CD14-positive monocyte (primary cell): ENCODE measurements at regions not wholly inside any gene's neighbourhood (a gene's known extent, or its start where the extent isn't known, plus 50 kb on each side); places are given as distances from the start of the nearest gene placed in this dataset.

ENCODE experiments used
- DNase-seq, 3 donors: peaks; one replicate each; pipeline ENCODE4 v3.0.0-alpha.2; 2011 to 2022
- H2AFZ ChIP-seq: 2 replicates; pipeline ENCODE4 v1.6.0; 2012; ENCODE audit warnings: mild to moderate bottlenecking, low read depth, low read length, inconsistent platforms; ENCODE audit not compliant: insufficient read depth, poor library complexity, severe bottlenecking
- H3K27ac ChIP-seq, 2 donors: 1 replicate in 1 of 2; 2 replicates in 1 of 2; pipeline ENCODE4 v1.5.1; 2012 to 2013; ENCODE audit warnings: low read length in 2 of 2, control low read depth in 1 of 2, inconsistent platforms in 1 of 2, low read depth in 1 of 2, mild to moderate bottlenecking in 1 of 2
- H3K27me3 ChIP-seq, 2 donors: one replicate each; pipeline versions ENCODE4 v1.6.0 to v1.6.1; 2011 to 2013; ENCODE audit warnings: low read length in 2 of 2; ENCODE audit not compliant: control insufficient read depth in 2 of 2, insufficient read depth in 2 of 2
- H3K36me3 ChIP-seq, 2 donors: replicated peaks in 1 of 2; 1 replicate in 1 of 2; 2 replicates in 1 of 2; pipeline versions ENCODE4 v1.5.1 to v1.6.1; 2012 to 2013; ENCODE audit warnings: low read length in 2 of 2, control low read depth in 1 of 2, inconsistent platforms in 1 of 2, mild to moderate bottlenecking in 1 of 2; ENCODE audit not compliant: insufficient read depth in 2 of 2, control insufficient read depth in 1 of 2
- H3K4me1 ChIP-seq, 2 donors: 1 replicate in 1 of 2; 2 replicates in 1 of 2; pipeline versions ENCODE4 v1.5.1 to v1.6.1; 2012 to 2013; ENCODE audit warnings: low read length in 2 of 2, control low read depth in 1 of 2, inconsistent platforms in 1 of 2, mild to moderate bottlenecking in 1 of 2, moderate library complexity in 1 of 2; ENCODE audit not compliant: insufficient read depth in 2 of 2, control insufficient read depth in 1 of 2
- H3K4me2 ChIP-seq: replicated peaks from 2 replicates; pipeline ENCODE3; 2012; ENCODE audit warnings: low read length, moderate library complexity, mild to moderate bottlenecking; ENCODE audit not compliant: poor library complexity, severe bottlenecking; ENCODE audit errors: extremely low read depth
- H3K4me3 ChIP-seq, 3 experiments: fragments of 200-600 bp in 1 of 3; sonication (generic) in 1 of 3; replicated peaks in 1 of 3; 1 replicate in 2 of 3; 2 replicates in 1 of 3; pipeline ENCODE4 v1.5.1; 2011 to 2013; ENCODE audit warnings: low read length in 3 of 3, mild to moderate bottlenecking in 3 of 3, control low read depth in 2 of 3, low read depth in 2 of 3, inconsistent platforms in 1 of 3, moderate library complexity in 1 of 3
- H3K79me2 ChIP-seq: 2 replicates; pipeline ENCODE4 v1.6.0; 2012; ENCODE audit warnings: mild to moderate bottlenecking, control low read depth, inconsistent platforms, low read length, moderate library complexity; ENCODE audit not compliant: insufficient read depth
- H3K9ac ChIP-seq: 2 replicates; pipeline ENCODE4 v1.6.0; 2017; ENCODE audit warnings: low read length, mild to moderate bottlenecking; ENCODE audit not compliant: insufficient read depth, poor library complexity, severe bottlenecking
- H3K9me3 ChIP-seq, 2 donors: replicated peaks in 1 of 2; 1 replicate in 1 of 2; 2 replicates in 1 of 2; pipeline versions ENCODE4 v1.5.1 to v1.6.1; 2012 to 2013; ENCODE audit warnings: low read length in 2 of 2, control low read depth in 1 of 2; ENCODE audit not compliant: control insufficient read depth in 1 of 2, insufficient read depth in 1 of 2
- H4K20me1 ChIP-seq: 2 replicates; pipeline ENCODE4 v1.6.0; 2012; ENCODE audit warnings: mild to moderate bottlenecking, low read length, control low read depth, moderate library complexity; ENCODE audit not compliant: insufficient read depth
- H3K27ac Mint-ChIP-seq, 7 donors: one replicate each; pipeline ENCODE4 v1.8.0; 2020; ENCODE audit warnings: mild to moderate bottlenecking in 7 of 7, mixed read lengths in 7 of 7, moderate library complexity in 6 of 7, inconsistent platforms in 2 of 7
- H3K27me3 Mint-ChIP-seq, 3 donors: one replicate each; pipeline ENCODE4 v1.8.0; 2021 to 2022; ENCODE audit warnings: low read depth in 3 of 3, mild to moderate bottlenecking in 3 of 3, mixed read lengths in 3 of 3, moderate library complexity in 3 of 3, inconsistent platforms in 1 of 3
- H3K36me3 Mint-ChIP-seq, 2 donors: one replicate each; pipeline ENCODE4 v1.8.0; 2020; ENCODE audit warnings: mixed read lengths in 2 of 2, inconsistent platforms in 1 of 2, mild to moderate bottlenecking in 1 of 2
- H3K4me1 Mint-ChIP-seq: one replicate; pipeline ENCODE4 v1.8.0; 2020; ENCODE audit warnings: mild to moderate bottlenecking, mixed read lengths
- H3K4me3 Mint-ChIP-seq, 2 donors: one replicate each; pipeline ENCODE4 v1.8.0; 2020; ENCODE audit warnings: mild to moderate bottlenecking in 2 of 2, mixed read lengths in 2 of 2, moderate library complexity in 1 of 2
- H3K9me3 Mint-ChIP-seq, 7 donors: one replicate each; pipeline ENCODE4 v1.8.0; 2020 to 2022; ENCODE audit warnings: mixed read lengths in 7 of 7, mild to moderate bottlenecking in 6 of 7, moderate library complexity in 6 of 7, inconsistent platforms in 2 of 7
- CTCF ChIP-seq: fragments of 200-600 bp; IDR thresholded peaks from one replicate; pipeline ENCODE4 v1.8.0; 2022; ENCODE audit warnings: antibody characterized with exemption, mild to moderate bottlenecking
- WGBS: methylation state at CpG from one replicate; pipeline ENCODE4 v1.1.5; 2013; ENCODE audit warnings: missing lambda C conversion rate; ENCODE audit not compliant: insufficient coverage; 5-methylcytosine and 5-hydroxymethylcytosine counted together
- intact Hi-C, 2 donors: fragments of 100-400 bp; cut with micrococcal nuclease; formaldehyde crosslinking; loops; one replicate each; pipeline versions ENCODE4 v1.15.0 to v1.15.1; 2023

GRCh38 chr9:73029346-73029745 lies 76.5 kb upstream of the ALDH1A1 start:
- intact Hi-C loops: loop anchor here in 1 of 2 donors (10.0 kb wide), 1 partner anchor 175 kb away; no protein-coding TSS in a partner anchor

DNA sequence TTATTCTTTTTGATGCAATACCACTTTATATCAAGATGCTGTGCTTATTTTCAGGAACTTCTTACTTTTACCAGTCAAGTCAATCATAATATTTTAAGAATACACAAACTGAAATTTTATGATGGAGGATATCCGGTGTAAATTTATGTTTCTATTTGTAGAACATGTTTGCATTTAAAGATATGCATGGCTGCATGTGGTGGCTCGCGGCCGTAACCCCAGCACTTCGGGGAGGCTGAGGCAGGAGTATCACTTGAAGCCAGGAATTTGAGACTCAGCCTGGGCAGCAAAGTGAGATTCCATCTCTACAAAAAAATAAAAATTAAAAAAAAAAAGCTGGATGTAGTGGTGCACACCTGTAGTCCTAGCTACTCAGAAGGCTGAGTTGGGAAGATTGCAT lies 73.5 kb upstream of the ALDH1A1 start:
- H3K4me1 Mint-ChIP-seq: peaks cover 6% of the 10 kb centered on the region
- no peak overlapping the region for H3K4me2 ChIP-seq

More at GRCh38 chr9:73029346-73029745, 76.5 kb upstream of the ALDH1A1 start:
- Mint-ChIP-seq H3K36me3 (no peaks in the 10 kb centered on the region), H3K27me3 (no peaks in the 10 kb centered on the region), H3K4me3 (no peak overlapping the region), H3K4me1 (no peaks in the 10 kb centered on the region), H3K9me3 (no peaks in the 10 kb centered on the region), H3K27ac (no peak overlapping the region)
- H4K20me1 ChIP-seq: no peaks in the 10 kb centered on the region
- H3K4me3 ChIP-seq: no peak overlapping the region
- no peaks in the 10 kb centered on the region for H3K9me3 ChIP-seq
- no peak overlapping the region for H3K4me2 ChIP-seq
- H3K27ac ChIP-seq: no peak overlapping the region
- no peaks in the 10 kb centered on the region for H3K4me1 ChIP-seq
- H3K36me3 ChIP-seq: no peaks in the 10 kb centered on the region
- no peak overlapping the region for H3K9ac ChIP-seq
- no peak for TF ChIP-seq CTCF
- no peak for DNase-seq
- no peaks in the 10 kb centered on the region for H3K27me3 ChIP-seq
- no peak overlapping the region for H2AFZ ChIP-seq
- H3K79me2 ChIP-seq: no peaks in the 10 kb centered on the region

More for the DNA sequence above, 73.5 kb upstream of the ALDH1A1 start:
- Histone ChIP-seq H3K4me3 (no peak overlapping the region), H3K9me3 (no peaks in the 10 kb centered on the region), H4K20me1 (no peaks in the 10 kb centered on the region), H3K27ac (no peak overlapping the region), H3K79me2 (no peaks in the 10 kb centered on the region), H3K27me3 (no peaks in the 10 kb centered on the region), H3K4me1 (no peaks in the 10 kb centered on the region), H3K36me3 (no peaks in the 10 kb centered on the region), H2AFZ (no peak overlapping the region), H3K9ac (no peak overlapping the region)
- DNase-seq: no peak
- Mint-ChIP-seq H3K27ac (no peak overlapping the region), H3K9me3 (no peaks in the 10 kb centered on the region), H3K4me3 (no peak overlapping the region), H3K36me3 (no peaks in the 10 kb centered on the region), H3K27me3 (no peaks in the 10 kb centered on the region)
- no peak for TF ChIP-seq CTCF
- intact Hi-C loops: loop anchor here in 1 of 2 donors (10.0 kb wide), 1 partner anchor 172 kb away; no protein-coding TSS in a partner anchor
- WGBS: 100% methylated on average over 1 of the region's 5 CpGs
